Mesothelial cell of epicardium (in vitro differentiated cells): ENCODE measurements at regions not wholly inside any gene's neighbourhood (a gene's known extent, or its start where the extent isn't known, plus 50 kb on each side); places are given as distances from the start of the nearest gene placed in this dataset.

Experiments
- DNase-seq, 2 experiments: peaks; one replicate each; pipeline ENCODE4 v3.0.0; 2021; ENCODE audit warnings: low spot score in 2 of 2; ENCODE audit not compliant: unreplicated experiment in 2 of 2
- H3K27ac Mint-ChIP-seq: 2 replicates; pipeline ENCODE4 v1.8.0; 2021; ENCODE audit warnings: mixed read lengths
- H3K27me3 Mint-ChIP-seq: 2 replicates; pipeline ENCODE4 v1.8.0; 2021; ENCODE audit warnings: low read depth, mixed read lengths
- H3K36me3 Mint-ChIP-seq: 2 replicates; pipeline ENCODE4 v1.8.0; 2021; ENCODE audit warnings: mixed read lengths
- H3K4me1 Mint-ChIP-seq: 2 replicates; pipeline ENCODE4 v1.8.0; 2021; ENCODE audit warnings: mixed read lengths
- H3K4me3 Mint-ChIP-seq: 2 replicates; pipeline ENCODE4 v1.8.0; 2021; ENCODE audit warnings: mild to moderate bottlenecking, moderate library complexity, mixed read lengths
- H3K9me3 Mint-ChIP-seq: 2 replicates; pipeline ENCODE4 v1.8.0; 2021; ENCODE audit warnings: mixed read lengths
- CTCF ChIP-seq: fragments of 200-600 bp; sonication (generic); IDR thresholded peaks from one replicate; pipeline ENCODE4 v1.5.0; 2021; ENCODE audit warnings: antibody characterized with exemption; ENCODE audit not compliant: unreplicated experiment

GRCh38 chr6:121876721-121877120 is 441.3 kb downstream of the GJA1 start:
- Mint-ChIP-seq H3K27me3 (no peaks in the 10 kb centered on the region), H3K36me3 (peaks cover 5% of the 10 kb centered on the region), H3K4me3 (no peak overlapping the region), H3K9me3 (peaks cover 13% of the 10 kb centered on the region), H3K4me1 (peaks cover 2% of the 10 kb centered on the region), H3K27ac (no peak overlapping the region)
- TF ChIP-seq CTCF: no peak
- no peak for DNase-seq

GRCh38 chr6:121879149-121879548 is 443.7 kb downstream of the GJA1 start:
- Mint-ChIP-seq H3K4me1 (peaks cover 8% of the 10 kb centered on the region), H3K9me3 (peaks cover 8% of the 10 kb centered on the region), H3K36me3 (peaks cover 5% of the 10 kb centered on the region), H3K4me3 (no peak overlapping the region), H3K27me3 (no peaks in the 10 kb centered on the region), H3K27ac (no peak overlapping the region)
- TF ChIP-seq CTCF: no peak
- DNase-seq: no peak

DNA sequence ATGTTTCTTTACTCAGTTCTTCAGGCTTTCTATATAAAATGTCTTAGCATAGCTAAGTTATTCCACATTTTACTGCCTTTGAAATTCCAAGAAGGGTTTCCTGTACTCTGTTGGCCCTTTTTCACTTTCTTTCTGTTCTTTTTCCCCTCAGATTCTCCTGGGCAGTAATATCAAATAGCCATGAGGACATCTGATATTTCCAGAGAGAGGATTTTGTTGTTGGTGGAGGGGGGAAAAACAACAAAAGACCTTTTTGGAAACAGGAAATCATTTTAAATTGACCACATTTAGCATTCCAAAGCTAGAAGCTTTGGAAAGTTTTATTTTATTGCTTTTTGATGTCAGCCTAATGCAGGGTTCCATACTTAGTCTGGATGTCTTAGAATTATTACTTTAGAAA is 445.4 kb downstream of the GJA1 start:
- no peak for TF ChIP-seq CTCF
- peaks cover 18% of the 10 kb centered on the region for H3K4me1 Mint-ChIP-seq
- no peak overlapping the region for H3K4me3 Mint-ChIP-seq
- peaks cover 5% of the 10 kb centered on the region for H3K36me3 Mint-ChIP-seq
- H3K27me3 Mint-ChIP-seq: no peaks in the 10 kb centered on the region
- no peak for DNase-seq
- H3K9me3 Mint-ChIP-seq: peaks cover 8% of the 10 kb centered on the region
- no peak overlapping the region for H3K27ac Mint-ChIP-seq

DNA sequence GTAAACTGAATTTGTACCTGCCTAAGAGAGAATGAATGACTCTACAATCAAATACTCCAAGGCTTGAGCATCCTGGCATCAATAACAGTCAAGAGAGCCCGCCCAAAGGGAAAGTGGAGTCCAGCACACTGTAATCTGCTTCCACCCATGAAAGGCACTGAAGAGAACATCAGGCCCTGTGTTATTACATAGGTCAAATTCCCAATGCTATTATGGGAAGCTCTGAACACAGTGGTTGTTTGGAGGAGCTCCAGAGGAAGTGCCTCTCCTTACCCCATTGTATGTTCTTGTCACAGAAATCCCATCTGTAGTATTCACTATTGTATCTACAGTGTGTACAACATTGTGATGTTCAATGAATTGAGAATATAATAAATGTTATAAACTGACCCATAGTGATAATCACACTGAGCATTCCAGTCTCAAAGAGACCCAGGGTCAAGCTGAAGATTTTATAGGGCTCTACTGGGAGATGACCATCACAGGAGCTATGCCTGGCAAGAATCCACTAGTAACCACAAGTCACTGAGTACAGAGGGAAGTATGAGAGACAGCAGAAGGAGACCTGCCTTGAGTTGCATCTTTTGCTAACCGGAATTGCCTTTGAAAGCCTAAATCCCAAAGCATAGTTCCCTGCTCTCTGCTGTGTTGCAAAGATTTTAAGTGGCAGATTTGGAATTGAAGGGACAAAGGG is 446.7 kb downstream of the GJA1 start:
- Mint-ChIP-seq H3K27ac (no peak overlapping the region), H3K9me3 (no peaks in the 10 kb centered on the region), H3K4me1 (peaks cover 26% of the 10 kb centered on the region), H3K27me3 (no peaks in the 10 kb centered on the region), H3K36me3 (no peaks in the 10 kb centered on the region), H3K4me3 (no peak overlapping the region)
- no peak for TF ChIP-seq CTCF
- no peak for DNase-seq

GRCh38 chr6:121884091-121884490 is 448.6 kb downstream of the GJA1 start:
- Mint-ChIP-seq H3K27me3 (no peaks in the 10 kb centered on the region), H3K4me3 (no peak overlapping the region), H3K27ac (no peak overlapping the region), H3K9me3 (no peaks in the 10 kb centered on the region), H3K36me3 (no peaks in the 10 kb centered on the region), H3K4me1 (peaks cover 26% of the 10 kb centered on the region)
- no peak for DNase-seq
- no peak for TF ChIP-seq CTCF

DNA sequence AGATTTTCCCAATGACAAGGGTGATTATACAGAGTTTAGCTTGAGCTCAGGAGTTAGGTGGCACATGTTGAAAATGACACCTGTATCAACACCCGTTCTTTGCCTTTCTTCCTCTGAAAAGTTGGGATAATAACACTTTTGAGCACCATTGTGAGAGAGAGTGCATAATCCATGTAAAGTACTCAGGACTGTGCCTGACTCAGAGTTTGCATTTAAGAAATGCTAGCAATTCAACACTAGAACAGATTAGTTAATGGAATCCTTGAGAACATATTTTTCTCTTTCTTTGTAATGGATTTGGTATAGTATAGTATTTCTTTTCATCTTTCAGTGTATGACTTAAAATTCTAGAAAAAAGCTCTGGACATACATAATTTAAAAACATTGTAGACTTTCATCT is 449.2 kb downstream of the GJA1 start:
- Mint-ChIP-seq H3K36me3 (no peaks in the 10 kb centered on the region), H3K9me3 (no peaks in the 10 kb centered on the region), H3K4me3 (no peak overlapping the region), H3K4me1 (peaks cover 26% of the 10 kb centered on the region), H3K27ac (peak overlapping the region; percentile 64), H3K27me3 (no peaks in the 10 kb centered on the region)
- TF ChIP-seq CTCF: no peak
- DNase-seq: no peak
